Brain microvascular endothelial cell (primary cell): ENCODE measurements at regions not wholly inside any gene's neighbourhood (a gene's known extent, or its start where the extent isn't known, plus 50 kb on each side); places are given as distances from the start of the nearest gene placed in this dataset.

ENCODE experiments used
- DNase-seq: peaks from one replicate; pipeline ENCODE4 v3.0.0-alpha.2; 2020
- H3K27ac ChIP-seq: fragments of 250-450 bp; sonication (Bioruptor Pico); 2 replicates; pipeline ENCODE4 v1.5.1; 2020; ENCODE audit warnings: mild to moderate bottlenecking, moderate library complexity
- H3K27me3 ChIP-seq: fragments of 250-450 bp; sonication (Bioruptor Pico); replicated peaks from 2 replicates; pipeline ENCODE4 v1.5.1; 2020; ENCODE audit warnings: mild to moderate bottlenecking
- H3K36me3 ChIP-seq: fragments of 250-450 bp; sonication (Bioruptor Pico); replicated peaks from 2 replicates; pipeline ENCODE4 v1.5.1; 2020; ENCODE audit warnings: mild to moderate bottlenecking
- H3K4me3 ChIP-seq: 2 replicates; pipeline ENCODE4 v1.5.1; 2011; ENCODE audit warnings: low read depth, mild to moderate bottlenecking, control low read depth, low read length, moderate library complexity
- in situ Hi-C: cut with HindIII; loops from 2 replicates; pipeline ENCODE4 v1.10.0; 2017; ENCODE audit warnings: low sequenced_read_pairs, low pct_ligation_motif_present
- TF ChIP-seq, protein P1 (sequence below): IDR thresholded peaks from 2 replicates; pipeline ENCODE4 v1.5.1; 2011; ENCODE audit warnings: low read depth, mild to moderate bottlenecking, moderate library complexity, low read length, control low read depth, inconsistent platforms; ENCODE audit errors: missing control alignments

DNA sequence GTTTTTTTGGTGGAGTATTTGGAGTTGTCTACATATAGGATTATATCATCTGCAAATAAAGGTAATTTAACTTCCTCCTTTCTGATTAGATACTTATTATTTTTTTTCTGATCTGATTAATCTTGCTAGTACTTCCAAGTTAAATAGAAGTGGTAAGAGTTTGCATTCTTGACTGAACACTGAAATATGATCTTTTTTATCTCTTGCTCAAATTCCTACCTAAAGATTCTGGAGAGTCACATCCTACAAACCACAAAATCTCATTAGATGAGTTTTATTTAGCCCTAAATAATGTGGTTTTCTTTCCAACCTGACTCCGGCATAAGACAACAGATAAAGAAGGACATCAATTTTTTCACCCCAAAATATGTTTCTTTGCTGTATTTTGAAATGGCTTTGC, 977.9 kb upstream of the GBE1 start:
- TF ChIP-seq, protein P1, sequence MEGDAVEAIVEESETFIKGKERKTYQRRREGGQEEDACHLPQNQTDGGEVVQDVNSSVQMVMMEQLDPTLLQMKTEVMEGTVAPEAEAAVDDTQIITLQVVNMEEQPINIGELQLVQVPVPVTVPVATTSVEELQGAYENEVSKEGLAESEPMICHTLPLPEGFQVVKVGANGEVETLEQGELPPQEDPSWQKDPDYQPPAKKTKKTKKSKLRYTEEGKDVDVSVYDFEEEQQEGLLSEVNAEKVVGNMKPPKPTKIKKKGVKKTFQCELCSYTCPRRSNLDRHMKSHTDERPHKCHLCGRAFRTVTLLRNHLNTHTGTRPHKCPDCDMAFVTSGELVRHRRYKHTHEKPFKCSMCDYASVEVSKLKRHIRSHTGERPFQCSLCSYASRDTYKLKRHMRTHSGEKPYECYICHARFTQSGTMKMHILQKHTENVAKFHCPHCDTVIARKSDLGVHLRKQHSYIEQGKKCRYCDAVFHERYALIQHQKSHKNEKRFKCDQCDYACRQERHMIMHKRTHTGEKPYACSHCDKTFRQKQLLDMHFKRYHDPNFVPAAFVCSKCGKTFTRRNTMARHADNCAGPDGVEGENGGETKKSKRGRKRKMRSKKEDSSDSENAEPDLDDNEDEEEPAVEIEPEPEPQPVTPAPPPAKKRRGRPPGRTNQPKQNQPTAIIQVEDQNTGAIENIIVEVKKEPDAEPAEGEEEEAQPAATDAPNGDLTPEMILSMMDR, result no peak
- Histone ChIP-seq H3K36me3 (no peaks in the 10 kb centered on the region), H3K4me3 (no peak overlapping the region), H3K27ac (no peak overlapping the region), H3K27me3 (no peaks in the 10 kb centered on the region)
- in situ Hi-C loops, result no loop called here
- DNase-seq, result no peak

DNA sequence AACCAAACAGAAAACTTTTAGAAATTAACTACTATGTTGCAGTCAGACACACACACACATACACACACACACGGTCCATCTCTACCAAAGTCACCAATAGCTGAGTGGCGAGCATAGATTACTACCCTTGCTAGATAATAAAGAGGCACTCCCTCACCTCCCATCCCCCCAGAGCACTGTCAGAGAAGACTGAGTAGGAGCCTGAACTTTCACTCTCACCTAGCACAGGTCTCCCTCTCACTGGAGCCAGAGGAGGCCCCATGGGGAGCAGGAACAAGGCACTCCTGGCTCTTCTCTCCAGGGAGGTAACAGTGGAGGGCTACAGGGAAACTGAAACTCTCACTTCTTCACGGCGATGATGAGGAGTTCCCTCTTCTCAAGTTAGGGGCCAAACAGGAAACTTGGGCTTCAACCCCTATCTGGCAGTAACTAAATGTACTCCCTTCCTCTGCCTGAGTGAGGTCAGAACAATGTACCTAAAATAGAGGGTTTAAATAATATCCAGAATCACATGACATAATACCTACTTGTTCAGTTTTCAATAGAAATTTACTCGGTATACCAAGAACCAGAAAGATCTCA, 975.3 kb upstream of the GBE1 start:
- H3K36me3 ChIP-seq, result no peaks in the 10 kb centered on the region
- H3K27ac ChIP-seq, result no peak overlapping the region
- TF ChIP-seq, protein P1, result no peak
- H3K27me3 ChIP-seq, result no peaks in the 10 kb centered on the region
- in situ Hi-C loops, result no loop called here
- no peak for DNase-seq
- H3K4me3 ChIP-seq, result no peak overlapping the region

- in situ Hi-C loops, result no loop called here
- Histone ChIP-seq H3K27ac (no peak overlapping the region), H3K36me3 (no peaks in the 10 kb centered on the region), H3K27me3 (no peaks in the 10 kb centered on the region), H3K4me3 (no peak overlapping the region)
- DNase-seq, result no peak
- TF ChIP-seq, protein P1, result no peak
These were observed 953.8 kb upstream of the GBE1 start for GRCh38 chr3:82715091-82715856.

DNA sequence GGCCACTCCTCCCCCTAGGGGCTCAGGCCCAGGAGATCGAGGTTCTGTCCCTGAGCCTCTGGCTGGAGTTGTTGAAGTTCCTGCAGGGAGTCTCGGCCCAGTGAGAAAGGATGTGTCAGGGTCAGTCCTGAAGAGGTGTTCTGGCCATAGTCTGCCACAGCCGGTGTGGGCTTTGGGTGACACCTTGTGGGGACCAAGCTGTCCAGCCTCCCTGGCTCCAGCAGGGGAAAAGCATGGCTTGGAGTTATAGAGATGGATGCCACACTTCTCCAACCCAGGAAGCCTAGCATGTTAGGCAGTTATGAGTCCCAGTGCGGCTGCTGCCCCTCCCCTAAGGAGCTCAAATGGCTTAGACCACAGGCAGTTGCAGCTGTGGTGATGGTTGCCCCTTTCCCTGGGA, 945.6 kb upstream of the GBE1 start:
- Histone ChIP-seq H3K4me3 (no peak overlapping the region), H3K27ac (no peak overlapping the region), H3K27me3 (no peaks in the 10 kb centered on the region), H3K36me3 (no peaks in the 10 kb centered on the region)
- no peak for DNase-seq
- TF ChIP-seq, protein P1, result no peak
- in situ Hi-C loops, result no loop called here

GRCh38 chr3:82685761-82686160, 924.3 kb upstream of the GBE1 start:
- Histone ChIP-seq H3K36me3 (no peaks in the 10 kb centered on the region), H3K27ac (no peak overlapping the region), H3K27me3 (no peaks in the 10 kb centered on the region), H3K4me3 (no peak overlapping the region)
- no peak for DNase-seq
- in situ Hi-C loops, result no loop called here
- TF ChIP-seq, protein P1, result no peak
